SU-DHL-6 (cell line): ENCODE measurements at regions not wholly inside any gene's neighbourhood (a gene's known extent, or its start where the extent isn't known, plus 50 kb on each side); places are given as distances from the start of the nearest gene placed in this dataset.
A peak's percentile ranks its signal among the peaks of the same experiment; 100 is the strongest.

ENCODE experiments used
- H2AFZ ChIP-seq: fragments of 200-600 bp; sonication (generic); 2 replicates; pipeline ENCODE4 v1.6.1; 2014; ENCODE audit warnings: low read depth, mild to moderate bottlenecking, moderate library complexity, mixed read lengths, antibody characterized with exemption, low read length; ENCODE audit not compliant: severe bottlenecking
- H3F3A ChIP-seq: fragments of 200-600 bp; shearing (Covaris generic); 2 replicates; pipeline ENCODE4 v1.6.0; 2016; ENCODE audit warnings: antibody characterized with exemption, mild to moderate bottlenecking; ENCODE audit not compliant: insufficient read depth
- H3K27ac ChIP-seq: fragments of 200-600 bp; sonication (generic); 2 replicates; pipeline ENCODE4 v1.5.1; 2016; ENCODE audit warnings: low read depth, mild to moderate bottlenecking, low read length, moderate library complexity, mixed read lengths
- H3K27me3 ChIP-seq: fragments of 200-600 bp; sonication (generic), shearing (Covaris generic); 2 replicates; pipeline ENCODE4 v1.6.0; 2014; ENCODE audit warnings: mild to moderate bottlenecking, low read length
- H3K36me3 ChIP-seq: fragments of 200-600 bp; sonication (generic); 2 replicates; pipeline ENCODE4 v1.6.1; 2014; ENCODE audit warnings: mild to moderate bottlenecking, low read length, mixed read lengths
- H3K4me2 ChIP-seq: fragments of 300-600, 200-600 bp; shearing (Covaris generic), sonication (generic); 2 replicates; pipeline ENCODE4 v1.6.0; 2014; ENCODE audit warnings: low read length, low read depth, mild to moderate bottlenecking; ENCODE audit not compliant: poor library complexity, severe bottlenecking
- H3K4me3 ChIP-seq: fragments of 200-600 bp; sonication (generic); 2 replicates; pipeline ENCODE4 v1.5.1; 2014; ENCODE audit warnings: antibody characterized with exemption, low read length, mild to moderate bottlenecking, mixed read lengths; ENCODE audit not compliant: insufficient read depth, poor library complexity, severe bottlenecking
- H3K79me2 ChIP-seq: fragments of 200-600 bp; sonication (generic); 2 replicates; pipeline ENCODE4 v1.6.1; 2014; ENCODE audit warnings: mild to moderate bottlenecking, low read length, moderate library complexity; ENCODE audit not compliant: insufficient read depth
- H3K9ac ChIP-seq: fragments of 200-600 bp; sonication (generic); 2 replicates; pipeline ENCODE4 v1.7.0; 2014; ENCODE audit warnings: mild to moderate bottlenecking, low read length
- H3K9me2 ChIP-seq: fragments of 200-600 bp; sonication (generic); replicated peaks from 2 replicates; pipeline ENCODE4 v1.6.1; 2014; ENCODE audit warnings: low read length; ENCODE audit not compliant: insufficient read depth
- H3K9me3 ChIP-seq: fragments of 200-600 bp; sonication (generic); 2 replicates; pipeline ENCODE4 v1.6.1; 2014; ENCODE audit warnings: low read length, mixed read lengths; ENCODE audit not compliant: insufficient read depth
- H4K20me1 ChIP-seq: fragments of 200-600 bp; sonication (generic); 2 replicates; pipeline ENCODE4 v1.6.1; 2014; ENCODE audit warnings: low read depth, mild to moderate bottlenecking, antibody characterized with exemption, low read length, moderate library complexity, mixed read lengths
- CTCF ChIP-seq: fragments of 200-600 bp; sonication (generic); IDR thresholded peaks from one replicate; pipeline ENCODE4 v1.5.1; 2017; ENCODE audit warnings: antibody characterized with exemption, mild to moderate bottlenecking, low read length, moderate library complexity; ENCODE audit not compliant: insufficient read depth, poor library complexity, severe bottlenecking
- EZH2phosphoT487 ChIP-seq: fragments of 200-600 bp; sonication (generic), shearing (Covaris generic); conservative IDR thresholded peaks from 2 replicates; pipeline ENCODE4 v1.6.1; 2018; ENCODE audit warnings: mild to moderate bottlenecking, antibody characterized with exemption, low read length, moderate library complexity, mixed read lengths

- TF ChIP-seq CTCF (no peak), EZH2phosphoT487 (no peak)
- Histone ChIP-seq H3K27ac (peak overlapping the region; percentile 82), H3K27me3 (no peaks in the 10 kb centered on the region), H3F3A (peaks cover 21% of the 10 kb centered on the region), H3K36me3 (0 out of 2 replicates have a peak, but pooled peaks cover 7% of the 10 kb centered on the region), H4K20me1 (no peaks in the 10 kb centered on the region), H3K79me2 (no peaks in the 10 kb centered on the region), H3K9me2 (no peaks in the 10 kb centered on the region), H3K4me2 (peak overlapping the region; percentile 47), H2AFZ (peak overlapping the region; percentile 3), H3K9ac (peak overlapping the region; percentile 26), H3K4me3 (no peak overlapping the region), H3K9me3 (no peaks in the 10 kb centered on the region)
These were observed 70.3 kb upstream of the PELI1 start for GRCh38 chr2:64214281-64215115.

GRCh38 chr2:64217198-64217869 is 73.1 kb upstream of the PELI1 start:
- 0 out of 2 replicates have a peak, but pooled peaks cover 9% of the 10 kb centered on the region for H3K36me3 ChIP-seq
- no peaks in the 10 kb centered on the region for H4K20me1 ChIP-seq
- TF ChIP-seq CTCF (no peak), EZH2phosphoT487 (no peak)
- no peaks in the 10 kb centered on the region for H3K9me2 ChIP-seq
- H3K9ac ChIP-seq, result no peak overlapping the region
- H2AFZ ChIP-seq, result no peak overlapping the region
- no peaks in the 10 kb centered on the region for H3K79me2 ChIP-seq
- peaks cover 21% of the 10 kb centered on the region for H3F3A ChIP-seq
- H3K4me3 ChIP-seq, result no peak overlapping the region
- no peaks in the 10 kb centered on the region for H3K9me3 ChIP-seq
- H3K4me2 ChIP-seq, result no peak overlapping the region
- H3K27ac ChIP-seq, result no peak overlapping the region
- H3K27me3 ChIP-seq, result no peaks in the 10 kb centered on the region

- H3K27ac ChIP-seq, result no peak overlapping the region
- no peak overlapping the region for H2AFZ ChIP-seq
- no peaks in the 10 kb centered on the region for H3K9me3 ChIP-seq
- TF ChIP-seq CTCF (no peak), EZH2phosphoT487 (no peak)
- H3K9ac ChIP-seq, result no peak overlapping the region
- H3F3A ChIP-seq, result peaks cover 17% of the 10 kb centered on the region
- no peaks in the 10 kb centered on the region for H4K20me1 ChIP-seq
- no peaks in the 10 kb centered on the region for H3K79me2 ChIP-seq
- H3K4me2 ChIP-seq, result no peak overlapping the region
- no peaks in the 10 kb centered on the region for H3K9me2 ChIP-seq
- H3K27me3 ChIP-seq, result no peaks in the 10 kb centered on the region
- H3K36me3 ChIP-seq, result 0 out of 2 replicates have a peak, but pooled peaks cover 6% of the 10 kb centered on the region
- H3K4me3 ChIP-seq, result no peak overlapping the region
These were observed 74.0 kb upstream of the PELI1 start for GRCh38 chr2:64218137-64218802.
